Right atrium auricular region (tissue), 2 donors: ENCODE measurements at regions not wholly inside any gene's neighbourhood (a gene's known extent, or its start where the extent isn't known, plus 50 kb on each side); places are given as distances from the start of the nearest gene placed in this dataset.
"Not testable (repeated sequence)": the region's sequence is repeated elsewhere in the genome, so short reads cannot be mapped to it uniquely, and the experiment has no call there.

Source experiments
- DNase-seq: peaks from one replicate; pipeline ENCODE4 v3.0.0-alpha.2; 2019; ENCODE audit warnings: low spot score
- H3K27ac ChIP-seq, 2 donors: fragments of 200-600 bp; sonication (generic); 1 replicate in 1 of 2; 2 replicates in 1 of 2; pipeline ENCODE4 v1.5.1; 2016 to 2019
- H3K27me3 ChIP-seq, 2 donors: fragments of 200-600 bp; sonication (generic); one replicate each; pipeline versions ENCODE4 v1.5.1 to v1.6.0; 2017 to 2019
- H3K36me3 ChIP-seq: fragments of 200-600 bp; sonication (generic); one replicate; pipeline ENCODE4 v1.5.1; 2016
- H3K4me1 ChIP-seq, 2 donors: fragments of 200-600 bp; sonication (generic); one replicate each; pipeline versions ENCODE4 v1.5.1 to v1.6.0; 2017 to 2019
- H3K4me3 ChIP-seq, 2 donors: fragments of 200-600 bp; sonication (generic); 1 replicate in 1 of 2; 2 replicates in 1 of 2; pipeline ENCODE4 v1.5.1; 2017 to 2019; ENCODE audit warnings: mild to moderate bottlenecking in 1 of 2, moderate library complexity in 1 of 2
- H3K9me3 ChIP-seq, 2 donors: fragments of 200-600 bp; sonication (generic); one replicate each; pipeline ENCODE4 v1.5.1; 2019
- CTCF ChIP-seq, 2 donors: fragments of 200-600 bp; sonication (generic); IDR thresholded peaks; one replicate each; pipeline ENCODE4 v1.5.1; 2019; ENCODE audit warnings: antibody characterized with exemption in 2 of 2

- no peak for TF ChIP-seq CTCF (IDR thresholded peaks at IDR 0.05)
- Histone ChIP-seq H3K9me3 (no peaks in the 10 kb centered on the region), H3K27ac (no peak overlapping the region), H3K4me1 (no peaks in the 10 kb centered on the region), H3K4me3 (no peak overlapping the region), H3K27me3 (no peaks in the 10 kb centered on the region), H3K36me3 (no peaks in the 10 kb centered on the region)
- no peak for DNase-seq
These were observed 189.4 kb downstream of the UBE3A start for GRCh38 chr15:25249236-25250010.

GRCh38 chr15:25250011-25250596 lies 188.7 kb downstream of the UBE3A start:
- H3K4me1 ChIP-seq = no peaks in the 10 kb centered on the region
- H3K9me3 ChIP-seq = peaks cover 0 to 1% of the 10 kb centered on the region in 2 donors
- H3K36me3 ChIP-seq = no peaks in the 10 kb centered on the region
- H3K27ac ChIP-seq = no peak overlapping the region
- no peaks in the 10 kb centered on the region for H3K27me3 ChIP-seq
- H3K4me3 ChIP-seq = no peak overlapping the region
- peak; percentile 47 for DNase-seq
- TF ChIP-seq CTCF (IDR thresholded peaks at IDR 0.05) = no peak

GRCh38 chr15:25250906-25251622 lies 187.8 kb downstream of the UBE3A start:
- Histone ChIP-seq H3K4me1 (no peaks in the 10 kb centered on the region), H3K27me3 (no peaks in the 10 kb centered on the region), H3K4me3 (no peak overlapping the region), H3K9me3 (peaks cover 0 to 11% of the 10 kb centered on the region in 2 donors), H3K36me3 (no peaks in the 10 kb centered on the region), H3K27ac (no peak overlapping the region)
- no peak for TF ChIP-seq CTCF (IDR thresholded peaks at IDR 0.05)
- peak; percentile 52 for DNase-seq

GRCh38 chr15:25251700-25252390 lies 187.0 kb downstream of the UBE3A start:
- peaks cover 0 to 11% of the 10 kb centered on the region in 2 donors for H3K9me3 ChIP-seq

GRCh38 chr15:25253048-25253973 lies 185.5 kb downstream of the UBE3A start:
- not testable (repeated sequence) for H3K27me3 ChIP-seq, H3K36me3 ChIP-seq, DNase-seq, H3K4me3 ChIP-seq, H3K27ac ChIP-seq, H3K4me1 ChIP-seq
- H3K9me3 ChIP-seq = peaks cover 0 to 17% of the 10 kb centered on the region in 2 donors

More at GRCh38 chr15:25251700-25252390, 187.0 kb downstream of the UBE3A start:
- no peak overlapping the region for H3K27ac ChIP-seq
- H3K27me3 ChIP-seq = no peaks in the 10 kb centered on the region
- no peaks in the 10 kb centered on the region for H3K4me1 ChIP-seq
- no peak overlapping the region for H3K4me3 ChIP-seq
- DNase-seq = no peak
- no peaks in the 10 kb centered on the region for H3K36me3 ChIP-seq
- TF ChIP-seq CTCF (IDR thresholded peaks at IDR 0.05) = no peak
